ENCODE measurements at regions not wholly inside any gene's neighbourhood (a gene's known extent, or its start where the extent isn't known, plus 50 kb on each side); places are given as distances from the start of the nearest gene placed in this dataset.

- peaks cover 0 to 4% of the 10 kb centered on the region in 2 experiments; a peak in 2 of 4 replicates for H3K4me1 Mint-ChIP-seq
- Histone ChIP-seq H2BK120ac (ENCODE audit: low read depth, low read length, poor library complexity, severe bottlenecking) (no peak overlapping the region), H3K79me2 (ENCODE audit: insufficient read depth, low read length) (no peaks in the 10 kb centered on the region), H2BK5ac (ENCODE audit: insufficient read length, low read length) (no peak overlapping the region), H3K27me3 (ENCODE audit: insufficient read depth, low read length) (no peaks in the 10 kb centered on the region), H4K91ac (ENCODE audit: insufficient read length, low read depth, low read length) (no peak overlapping the region), H3K4me2 (ENCODE audit: insufficient read depth, insufficient read length, low read length) (no peak overlapping the region), H2AFZ (ENCODE audit: low read length) (no peak overlapping the region), H3K56ac (ENCODE audit: insufficient read length, low read depth, low read length) (no peak overlapping the region), H2BK12ac (ENCODE audit: insufficient read length, low read depth, low read length) (no peak overlapping the region), H3K9me3 (ENCODE audit: control insufficient read depth, low read depth, low read length) (no peaks in the 10 kb centered on the region), H3K79me1 (ENCODE audit: insufficient read depth, low read depth, low read length, poor library complexity, severe bottlenecking) (no peaks in the 10 kb centered on the region), H4K20me1 (ENCODE audit: control insufficient read depth, insufficient read depth, insufficient read length) (no peaks in the 10 kb centered on the region), H3T11ph (ENCODE audit: low read length) (no peak overlapping the region), H3K27ac (ENCODE audit: insufficient read length, low read depth, low read length) (no peak overlapping the region), H4K5ac (ENCODE audit: insufficient read length, low read depth, low read length) (no peak overlapping the region), H3K23ac (ENCODE audit: insufficient read length, low read depth, low read length) (no peak overlapping the region), H3K9ac (ENCODE audit: extremely low read depth, insufficient read length, low read length) (no peak overlapping the region), H3K18ac (ENCODE audit: insufficient read length, low read depth, low read length) (no peak overlapping the region), H4K8ac (replicated peaks; ENCODE audit: insufficient read length, low read depth, low read length) (no peak overlapping the region), H2BK20ac (ENCODE audit: low read depth, low read length, poor library complexity, severe bottlenecking) (no peak overlapping the region), H2BK15ac (ENCODE audit: low read depth, low read length) (no peak overlapping the region), H2AK5ac (ENCODE audit: insufficient read length, low read length) (no peak overlapping the region), H3K4ac (ENCODE audit: low read depth, low read length) (no peak overlapping the region), H3K14ac (ENCODE audit: insufficient read depth, low read length) (no peak overlapping the region), H3K23me2 (ENCODE audit: insufficient read length, low read depth, low read length, poor library complexity, severe bottlenecking) (no peaks in the 10 kb centered on the region), H3K4me1 (ENCODE audit: insufficient read depth, low read length) (no peaks in the 10 kb centered on the region)
- no peak overlapping the region for H3K27ac Mint-ChIP-seq
- DNase-seq = no peak
- H3K27me3 Mint-ChIP-seq (ENCODE audit: low read depth) = no peaks in the 10 kb centered on the region
- H3K4me3 Mint-ChIP-seq = no peak overlapping the region
- no peaks in the 10 kb centered on the region for H3K36me3 Mint-ChIP-seq (ENCODE audit: insufficient read depth in 1 of 3, low read depth in 3 of 3)
- no CpG with 5 or more reads among the region's 3 CpGs for WGBS (ENCODE audit: extremely low coverage, insufficient read length, low lambda C conversion rate)
- TF ChIP-seq, protein P1, sequence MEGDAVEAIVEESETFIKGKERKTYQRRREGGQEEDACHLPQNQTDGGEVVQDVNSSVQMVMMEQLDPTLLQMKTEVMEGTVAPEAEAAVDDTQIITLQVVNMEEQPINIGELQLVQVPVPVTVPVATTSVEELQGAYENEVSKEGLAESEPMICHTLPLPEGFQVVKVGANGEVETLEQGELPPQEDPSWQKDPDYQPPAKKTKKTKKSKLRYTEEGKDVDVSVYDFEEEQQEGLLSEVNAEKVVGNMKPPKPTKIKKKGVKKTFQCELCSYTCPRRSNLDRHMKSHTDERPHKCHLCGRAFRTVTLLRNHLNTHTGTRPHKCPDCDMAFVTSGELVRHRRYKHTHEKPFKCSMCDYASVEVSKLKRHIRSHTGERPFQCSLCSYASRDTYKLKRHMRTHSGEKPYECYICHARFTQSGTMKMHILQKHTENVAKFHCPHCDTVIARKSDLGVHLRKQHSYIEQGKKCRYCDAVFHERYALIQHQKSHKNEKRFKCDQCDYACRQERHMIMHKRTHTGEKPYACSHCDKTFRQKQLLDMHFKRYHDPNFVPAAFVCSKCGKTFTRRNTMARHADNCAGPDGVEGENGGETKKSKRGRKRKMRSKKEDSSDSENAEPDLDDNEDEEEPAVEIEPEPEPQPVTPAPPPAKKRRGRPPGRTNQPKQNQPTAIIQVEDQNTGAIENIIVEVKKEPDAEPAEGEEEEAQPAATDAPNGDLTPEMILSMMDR (conservative IDR thresholded peaks at IDR 0.05) = no peak
- H3K9me3 Mint-ChIP-seq = peaks cover 0 to 4% of the 10 kb centered on the region in 2 experiments; a peak in 1 of 5 replicates
Observed at GRCh38 chr12:98232753-98233390, 282.5 kb upstream of the TMPO start.

Data from H9 (cell line).